ENCODE measurements at regions not wholly inside any gene's neighbourhood (a gene's known extent, or its start where the extent isn't known, plus 50 kb on each side); places are given as distances from the start of the nearest gene placed in this dataset.

- ATAC-seq (no peak), DNase-seq (no peak)
- Histone ChIP-seq H3K9me3 (no peaks in the 10 kb centered on the region), H3K4me1 (no peaks in the 10 kb centered on the region), H3K36me3 (ENCODE audit: insufficient read depth in 1 of 2, low read depth in 1 of 2) (no peaks in the 10 kb centered on the region), H3K4me3 (no peak overlapping the region), H3K27ac (no peak overlapping the region), H3K27me3 (ENCODE audit: insufficient read depth in 3 of 3, low read length in 2 of 3) (no peaks in the 10 kb centered on the region)
- intact Hi-C loops (cut with DNase I): no loop called here
- 37 to 77% (median 45%) methylated on average over 1 of the region's 1 CpG for WGBS, 3 donors
- no peak for TF ChIP-seq CTCF (IDR thresholded peaks at IDR 0.05)
Observed at GRCh38 chr18:3328532-3328931, 66.6 kb downstream of the MYL12B start.

GRCh38 chr18:3329471-3329870, 67.5 kb downstream of the MYL12B start:
- intact Hi-C loops (cut with DNase I): no loop called here
- no peak overlapping the region for H3K4me3 ChIP-seq

GRCh38 chr18:3329872-3330271, 67.9 kb downstream of the MYL12B start:
- Histone ChIP-seq H3K4me3 (no peak overlapping the region), H3K36me3 (ENCODE audit: insufficient read depth in 1 of 2, low read depth in 1 of 2) (no peaks in the 10 kb centered on the region), H3K27me3 (ENCODE audit: insufficient read depth in 3 of 3, low read length in 2 of 3) (no peaks in the 10 kb centered on the region), H3K27ac (no peak overlapping the region), H3K9me3 (no peaks in the 10 kb centered on the region), H3K4me1 (no peaks in the 10 kb centered on the region)
- WGBS, 3 donors: 91 to 100% (median 96%) methylated on average over 1 of the region's 1 CpG
- no peak for ATAC-seq
- intact Hi-C loops (cut with DNase I): no loop called here
- TF ChIP-seq CTCF (IDR thresholded peaks at IDR 0.05): no peak
- DNase-seq: no peak

More at GRCh38 chr18:3329471-3329870, 67.5 kb downstream of the MYL12B start:
- WGBS, 3 donors: 88 to 97% (median 90%) methylated on average over 5 of the region's 5 CpGs
- no peaks in the 10 kb centered on the region for H3K36me3 ChIP-seq (ENCODE audit: insufficient read depth in 1 of 2, low read depth in 1 of 2)
- no peaks in the 10 kb centered on the region for H3K27me3 ChIP-seq (ENCODE audit: insufficient read depth in 3 of 3, low read length in 2 of 3)
- no peak for DNase-seq
- no peak for TF ChIP-seq CTCF (IDR thresholded peaks at IDR 0.05)
- no peaks in the 10 kb centered on the region for H3K4me1 ChIP-seq
- no peaks in the 10 kb centered on the region for H3K9me3 ChIP-seq
- no peak for ATAC-seq
- H3K27ac ChIP-seq: no peak overlapping the region

GRCh38 chr18:3330622-3331021, 68.7 kb downstream of the MYL12B start:
- H3K4me3 ChIP-seq: no peak overlapping the region
- no peaks in the 10 kb centered on the region for H3K9me3 ChIP-seq
- DNase-seq (no peak), ATAC-seq (no peak)
- no peak overlapping the region for H3K27ac ChIP-seq
- no peak for TF ChIP-seq CTCF (IDR thresholded peaks at IDR 0.05)
- WGBS, 3 donors: 84 to 89% (median 86%) methylated on average over 12 of the region's 12 CpGs
- no peaks in the 10 kb centered on the region for H3K36me3 ChIP-seq (ENCODE audit: insufficient read depth in 1 of 2, low read depth in 1 of 2)
- H3K4me1 ChIP-seq: no peaks in the 10 kb centered on the region
- no peaks in the 10 kb centered on the region for H3K27me3 ChIP-seq (ENCODE audit: insufficient read depth in 3 of 3, low read length in 2 of 3)
- intact Hi-C loops (cut with DNase I): no loop called here

- WGBS, 3 donors: 54 to 73% (median 59%) methylated on average over 2 of the region's 2 CpGs
- ATAC-seq: no peak
- intact Hi-C loops (cut with DNase I): no loop called here
- Histone ChIP-seq H3K27ac (no peak overlapping the region), H3K4me1 (no peaks in the 10 kb centered on the region), H3K36me3 (ENCODE audit: insufficient read depth in 1 of 2, low read depth in 1 of 2) (no peaks in the 10 kb centered on the region), H3K9me3 (no peaks in the 10 kb centered on the region), H3K27me3 (ENCODE audit: insufficient read depth in 3 of 3, low read length in 2 of 3) (no peaks in the 10 kb centered on the region), H3K4me3 (no peak overlapping the region)
- no peak for DNase-seq
- no peak for TF ChIP-seq CTCF (IDR thresholded peaks at IDR 0.05)
Observed at GRCh38 chr18:3332376-3332775, 70.4 kb downstream of the MYL12B start.
